ENCODE measurements at regions not wholly inside any gene's neighbourhood (a gene's known extent, or its start where the extent isn't known, plus 50 kb on each side); places are given as distances from the start of the nearest gene placed in this dataset.

- H3K27me3 Mint-ChIP-seq = peaks cover 5% of the 10 kb centered on the region
- H3K4me3 Mint-ChIP-seq = no peak overlapping the region
- H3K4me1 Mint-ChIP-seq = no peaks in the 10 kb centered on the region
- DNase-seq (ENCODE audit: low spot score in 2 of 2) = no peak
- no peak overlapping the region for H3K27ac Mint-ChIP-seq
- H3K9me3 Mint-ChIP-seq = peaks cover 6% of the 10 kb centered on the region
- no peaks in the 10 kb centered on the region for H3K36me3 Mint-ChIP-seq
- ATAC-seq (ENCODE audit: low read depth) = no peak
Measured at GRCh38 chr1:29838738-29839320, 602.5 kb downstream of the PTPRU start.

GRCh38 chr1:29836651-29837646, 600.6 kb downstream of the PTPRU start:
- peaks cover 6% of the 10 kb centered on the region for H3K27me3 Mint-ChIP-seq
- no peaks in the 10 kb centered on the region for H3K4me1 Mint-ChIP-seq
- peaks cover 4% of the 10 kb centered on the region for H3K9me3 Mint-ChIP-seq
- no peak overlapping the region for H3K27ac Mint-ChIP-seq
- ATAC-seq (ENCODE audit: low read depth) (no peak), DNase-seq (ENCODE audit: low spot score in 2 of 2) (no peak)
- H3K4me3 Mint-ChIP-seq = no peak overlapping the region
- no peaks in the 10 kb centered on the region for H3K36me3 Mint-ChIP-seq

- Mint-ChIP-seq H3K36me3 (no peaks in the 10 kb centered on the region), H3K4me1 (no peaks in the 10 kb centered on the region), H3K9me3 (no peaks in the 10 kb centered on the region), H3K27ac (no peak overlapping the region), H3K27me3 (peaks cover 7% of the 10 kb centered on the region), H3K4me3 (no peak overlapping the region)
- no peak for ATAC-seq (ENCODE audit: low read depth)
- no peak for DNase-seq (ENCODE audit: low spot score in 2 of 2)
Measured at GRCh38 chr1:29835874-29836273, 599.6 kb downstream of the PTPRU start.

- ATAC-seq (ENCODE audit: low read depth) = no peak
- no peaks in the 10 kb centered on the region for H3K36me3 Mint-ChIP-seq
- no peak for DNase-seq (ENCODE audit: low spot score in 2 of 2)
- peaks cover 8% of the 10 kb centered on the region for H3K27me3 Mint-ChIP-seq
- H3K4me1 Mint-ChIP-seq = no peaks in the 10 kb centered on the region
- H3K9me3 Mint-ChIP-seq = no peaks in the 10 kb centered on the region
- H3K27ac Mint-ChIP-seq = no peak overlapping the region
- no peak overlapping the region for H3K4me3 Mint-ChIP-seq
Measured at GRCh38 chr1:29835406-29835805, 599.1 kb downstream of the PTPRU start.

- no peaks in the 10 kb centered on the region for H3K9me3 Mint-ChIP-seq
- ATAC-seq (ENCODE audit: low read depth) (no peak), DNase-seq (ENCODE audit: low spot score in 2 of 2) (no peak)
- H3K36me3 Mint-ChIP-seq = no peaks in the 10 kb centered on the region
- no peaks in the 10 kb centered on the region for H3K4me1 Mint-ChIP-seq
- H3K4me3 Mint-ChIP-seq = no peak overlapping the region
- H3K27me3 Mint-ChIP-seq = peaks cover 10% of the 10 kb centered on the region
- no peak overlapping the region for H3K27ac Mint-ChIP-seq
Measured at GRCh38 chr1:29833581-29833980, 597.3 kb downstream of the PTPRU start.

- DNase-seq (ENCODE audit: low spot score in 2 of 2) = no peak
- no peaks in the 10 kb centered on the region for H3K9me3 Mint-ChIP-seq
- no peaks in the 10 kb centered on the region for H3K36me3 Mint-ChIP-seq
- H3K4me1 Mint-ChIP-seq = no peaks in the 10 kb centered on the region
- no peak overlapping the region for H3K4me3 Mint-ChIP-seq
- H3K27me3 Mint-ChIP-seq = peaks cover 10% of the 10 kb centered on the region
- ATAC-seq (ENCODE audit: low read depth) = no peak
- H3K27ac Mint-ChIP-seq = no peak overlapping the region
Measured at GRCh38 chr1:29832936-29833335, 596.6 kb downstream of the PTPRU start.

- Mint-ChIP-seq H3K4me3 (no peak overlapping the region), H3K36me3 (no peaks in the 10 kb centered on the region), H3K27ac (no peak overlapping the region), H3K27me3 (peaks cover 14% of the 10 kb centered on the region), H3K4me1 (no peaks in the 10 kb centered on the region), H3K9me3 (no peaks in the 10 kb centered on the region)
- DNase-seq (ENCODE audit: low spot score in 2 of 2) (no peak), ATAC-seq (ENCODE audit: low read depth) (no peak)
Measured at GRCh38 chr1:29832471-29832870, 596.1 kb downstream of the PTPRU start.

- Mint-ChIP-seq H3K27ac (no peak overlapping the region), H3K27me3 (peaks cover 13% of the 10 kb centered on the region), H3K4me3 (no peak overlapping the region), H3K9me3 (no peaks in the 10 kb centered on the region), H3K4me1 (no peaks in the 10 kb centered on the region), H3K36me3 (no peaks in the 10 kb centered on the region)
- DNase-seq (ENCODE audit: low spot score in 2 of 2) (no peak), ATAC-seq (ENCODE audit: low read depth) (no peak)
Measured at GRCh38 chr1:29831500-29832117, 595.3 kb downstream of the PTPRU start.

GRCh38 chr1:29830916-29831315, 594.6 kb downstream of the PTPRU start:
- no peak overlapping the region for H3K4me3 Mint-ChIP-seq
- ATAC-seq (ENCODE audit: low read depth) (no peak), DNase-seq (ENCODE audit: low spot score in 2 of 2) (no peak)
- H3K36me3 Mint-ChIP-seq = no peaks in the 10 kb centered on the region
- H3K27ac Mint-ChIP-seq = no peak overlapping the region
- H3K27me3 Mint-ChIP-seq = peaks cover 13% of the 10 kb centered on the region
- no peaks in the 10 kb centered on the region for H3K4me1 Mint-ChIP-seq
- no peaks in the 10 kb centered on the region for H3K9me3 Mint-ChIP-seq

- Mint-ChIP-seq H3K4me3 (no peak overlapping the region), H3K4me1 (no peaks in the 10 kb centered on the region), H3K9me3 (no peaks in the 10 kb centered on the region), H3K27me3 (peaks cover 13% of the 10 kb centered on the region), H3K36me3 (no peaks in the 10 kb centered on the region), H3K27ac (no peak overlapping the region)
- DNase-seq (ENCODE audit: low spot score in 2 of 2) (no peak), ATAC-seq (ENCODE audit: low read depth) (no peak)
Measured at GRCh38 chr1:29830383-29830782, 594.1 kb downstream of the PTPRU start.

GRCh38 chr1:29829448-29830344, 593.4 kb downstream of the PTPRU start:
- DNase-seq (ENCODE audit: low spot score in 2 of 2) (no peak), ATAC-seq (ENCODE audit: low read depth) (no peak)
- Mint-ChIP-seq H3K9me3 (no peaks in the 10 kb centered on the region), H3K27me3 (peaks cover 13% of the 10 kb centered on the region), H3K4me1 (no peaks in the 10 kb centered on the region), H3K27ac (no peak overlapping the region), H3K36me3 (no peaks in the 10 kb centered on the region), H3K4me3 (no peak overlapping the region)

GRCh38 chr1:29828526-29829447, 592.5 kb downstream of the PTPRU start:
- no peaks in the 10 kb centered on the region for H3K4me1 Mint-ChIP-seq
- no peak overlapping the region for H3K27ac Mint-ChIP-seq
- no peaks in the 10 kb centered on the region for H3K36me3 Mint-ChIP-seq
- H3K27me3 Mint-ChIP-seq = peaks cover 13% of the 10 kb centered on the region
- H3K4me3 Mint-ChIP-seq = no peak overlapping the region
- DNase-seq (ENCODE audit: low spot score in 2 of 2) = no peak
- H3K9me3 Mint-ChIP-seq = no peaks in the 10 kb centered on the region
- no peak for ATAC-seq (ENCODE audit: low read depth)

All from memory B cell (primary cell).